ENCODE measurements at regions not wholly inside any gene's neighbourhood (a gene's known extent, or its start where the extent isn't known, plus 50 kb on each side); places are given as distances from the start of the nearest gene placed in this dataset.

- DNase-seq = no peak
- Histone ChIP-seq H3K4me1 (peaks cover 0 to 11% (median 0%) of the 10 kb centered on the region in 4 donors), H3K27ac (no peak overlapping the region), H3K36me3 (no peaks in the 10 kb centered on the region), H3K9me3 (no peaks in the 10 kb centered on the region), H3K27me3 (no peaks in the 10 kb centered on the region), H3K4me3 (no peak overlapping the region)
- intact Hi-C loops (cut with DNase I; ENCODE audit: low total_unique reads) = no loop called here
- 45 to 64% (median 63%) methylated on average over 4 of the region's 4 CpGs for WGBS, 5 donors
- TF ChIP-seq POLR2A (IDR thresholded peaks at IDR 0.05) (no peak), EP300 (IDR thresholded peaks at IDR 0.05) (no peak), POLR2AphosphoS5 (IDR thresholded peaks at IDR 0.05) (no peak), CTCF (IDR thresholded peaks at IDR 0.05) (no peak)
Observed at GRCh38 chr4:81573840-81574239, 102.1 kb upstream of the RASGEF1B start.

DNA sequence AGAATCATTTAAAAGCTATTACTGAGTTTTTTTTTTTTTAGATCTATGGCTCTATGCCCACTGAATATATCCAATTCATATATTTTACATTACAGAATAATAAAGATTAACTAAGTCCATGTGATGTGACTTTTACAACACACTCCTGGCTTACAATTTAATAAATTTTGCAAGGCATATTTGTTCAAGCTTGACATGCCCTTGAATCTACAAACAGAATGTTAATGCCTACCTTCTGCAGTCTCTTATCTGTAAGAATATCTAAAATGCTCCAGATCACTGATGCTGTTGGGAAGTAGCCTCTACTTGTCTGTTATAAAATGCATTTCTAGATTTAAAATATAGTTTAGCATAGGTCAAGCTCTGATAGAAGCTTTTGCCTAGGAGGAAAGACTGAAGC lies 100.7 kb upstream of the RASGEF1B start:
- intact Hi-C loops (cut with DNase I; ENCODE audit: low total_unique reads) = no loop called here
- no peaks in the 10 kb centered on the region for H3K36me3 ChIP-seq
- no peaks in the 10 kb centered on the region for H3K9me3 ChIP-seq
- H3K4me3 ChIP-seq = no peak overlapping the region
- peaks cover 0 to 4% (median 0%) of the 10 kb centered on the region in 4 donors for H3K4me1 ChIP-seq
- no peak overlapping the region for H3K27ac ChIP-seq
- no peak for DNase-seq
- TF ChIP-seq EP300 (IDR thresholded peaks at IDR 0.05) (no peak), POLR2A (IDR thresholded peaks at IDR 0.05) (no peak), POLR2AphosphoS5 (IDR thresholded peaks at IDR 0.05) (no peak), CTCF (IDR thresholded peaks at IDR 0.05) (no peak)
- H3K27me3 ChIP-seq = no peaks in the 10 kb centered on the region

GRCh38 chr4:81571105-81571504 lies 99.4 kb upstream of the RASGEF1B start:
- DNase-seq = no peak
- Histone ChIP-seq H3K4me3 (no peak overlapping the region), H3K27me3 (no peaks in the 10 kb centered on the region), H3K27ac (no peak overlapping the region), H3K4me1 (peaks cover under 1 to 6% (median 4%) of the 10 kb centered on the region in 4 donors), H3K9me3 (no peaks in the 10 kb centered on the region), H3K36me3 (no peaks in the 10 kb centered on the region)
- 59 to 91% (median 77%) methylated on average over 1 of the region's 1 CpG for WGBS, 5 donors
- TF ChIP-seq CTCF (IDR thresholded peaks at IDR 0.05) = no peak
- no peak for TF ChIP-seq POLR2A (IDR thresholded peaks at IDR 0.05)
- no peak for TF ChIP-seq POLR2AphosphoS5 (IDR thresholded peaks at IDR 0.05)
- no peak for TF ChIP-seq EP300 (IDR thresholded peaks at IDR 0.05)
- intact Hi-C loops (cut with DNase I; ENCODE audit: low total_unique reads) = no loop called here

DNA sequence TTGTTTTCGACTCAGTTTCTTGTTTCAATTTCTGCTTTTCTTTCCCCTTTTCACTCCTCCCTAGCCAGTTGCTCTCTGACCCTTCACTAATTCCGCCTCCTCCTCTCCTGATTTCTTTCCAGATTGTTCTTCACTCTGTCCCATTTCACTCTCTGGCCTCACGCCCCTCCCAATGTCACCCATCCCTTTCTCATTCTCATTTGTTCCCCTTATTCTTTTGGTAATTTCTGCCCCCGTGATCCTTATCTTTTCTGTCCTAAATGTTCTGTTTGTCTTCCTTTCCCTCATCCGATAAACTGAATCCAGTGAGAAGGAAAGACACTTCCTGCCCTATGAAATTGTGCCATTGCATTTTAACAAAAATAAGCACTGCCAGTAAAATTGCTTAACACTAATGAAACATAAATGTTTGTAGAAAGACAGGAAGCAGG lies 94.5 kb upstream of the RASGEF1B start:
- H3K36me3 ChIP-seq = no peaks in the 10 kb centered on the region
- H3K9me3 ChIP-seq = no peaks in the 10 kb centered on the region
- peak overlapping the region; percentile 9 to 31 (median 12) for H3K4me3 ChIP-seq
- peak overlapping the region; percentile 61 to 88 (median 82) for H3K27ac ChIP-seq
- H3K4me1 ChIP-seq = peaks cover 16 to 29% (median 25%) of the 10 kb centered on the region in 4 donors
- intact Hi-C loops (cut with DNase I; ENCODE audit: low total_unique reads) = no loop called here
- 16 to 29% (median 17%) methylated on average over 5 of the region's 5 CpGs for WGBS, 5 donors
- no peaks in the 10 kb centered on the region for H3K27me3 ChIP-seq
- TF ChIP-seq EP300 (IDR thresholded peaks at IDR 0.05) = no peak
- TF ChIP-seq POLR2A (IDR thresholded peaks at IDR 0.05) = no peak
- TF ChIP-seq POLR2AphosphoS5 (IDR thresholded peaks at IDR 0.05) = no peak
- no peak for TF ChIP-seq CTCF (IDR thresholded peaks at IDR 0.05)
- DNase-seq = no peak
